Vagina (tissue), 2 donors: ENCODE measurements at regions not wholly inside any gene's neighbourhood (a gene's known extent, or its start where the extent isn't known, plus 50 kb on each side); places are given as distances from the start of the nearest gene placed in this dataset.

Experiments used
- DNase-seq, 2 donors: peaks; one replicate each; pipeline ENCODE4 v3.0.0-alpha.2; 2017; ENCODE audit errors: extremely low spot score in 2 of 2
- H3K27ac ChIP-seq: fragments of 200-600 bp; sonication (generic); one replicate; pipeline ENCODE4 v1.5.1; 2019
- H3K27me3 ChIP-seq: fragments of 200-600 bp; sonication (generic); one replicate; pipeline ENCODE4 v1.5.1; 2019
- H3K36me3 ChIP-seq, 2 donors: fragments of 200-600 bp; sonication (generic); one replicate each; pipeline ENCODE4 v1.5.1; 2017 to 2019
- H3K4me1 ChIP-seq: fragments of 200-600 bp; sonication (generic); one replicate; pipeline ENCODE4 v1.5.1; 2019
- H3K4me3 ChIP-seq, 2 donors: fragments of 200-600 bp; sonication (generic); 1 replicate in 1 of 2; 2 replicates in 1 of 2; pipeline ENCODE4 v1.5.1; 2016 to 2019
- H3K9me3 ChIP-seq: fragments of 200-600 bp; sonication (generic); one replicate; pipeline ENCODE4 v1.5.1; 2019
- CTCF ChIP-seq, 3 experiments: fragments of 450-650 bp in 2 of 3; fragments of 200-600 bp in 1 of 3; sonication (generic) in 1 of 3; IDR thresholded peaks; one replicate each; pipeline ENCODE4 v1.5.1; 2017 to 2019; ENCODE audit warnings: antibody characterized with exemption in 3 of 3, mild to moderate bottlenecking in 2 of 3, moderate library complexity in 2 of 3
- POLR2A ChIP-seq, 2 donors: fragments of 450-650 bp; IDR thresholded peaks; one replicate each; pipeline ENCODE4 v1.6.1; 2017; ENCODE audit warnings: antibody characterized with exemption in 2 of 2, mild to moderate bottlenecking in 2 of 2, moderate library complexity in 2 of 2
- POLR2AphosphoS5 ChIP-seq, 2 donors: sonication (generic); formaldehyde crosslinking; IDR thresholded peaks; one replicate each; pipeline ENCODE4 v1.9.0; 2017; ENCODE audit warnings: antibody characterized with exemption in 2 of 2, mild to moderate bottlenecking in 2 of 2, low read depth in 1 of 2; ENCODE audit not compliant: insufficient read depth in 1 of 2
- intact Hi-C: fragments of 100-400 bp; cut with DNase I; formaldehyde crosslinking; loops from one replicate; pipeline ENCODE4 v1.15.1; 2023

GRCh38 chr5:158398360-158399201, 539.6 kb upstream of the CLINT1 start:
- no peak for DNase-seq
- H3K27ac ChIP-seq, result no peak overlapping the region
- no peaks in the 10 kb centered on the region for H3K4me1 ChIP-seq
- H3K27me3 ChIP-seq, result no peaks in the 10 kb centered on the region
- no peaks in the 10 kb centered on the region for H3K9me3 ChIP-seq
- H3K36me3 ChIP-seq, result no peaks in the 10 kb centered on the region
- H3K4me3 ChIP-seq, result no peak overlapping the region
- no peak for TF ChIP-seq CTCF (IDR thresholded peaks at IDR 0.05)
- no peak for TF ChIP-seq POLR2AphosphoS5 (IDR thresholded peaks at IDR 0.05; ENCODE audit: insufficient read depth in 1 of 2, low read depth in 1 of 2)
- TF ChIP-seq POLR2A (IDR thresholded peaks at IDR 0.05), result no peak
- intact Hi-C loops, result no loop called here

- Histone ChIP-seq H3K4me3 (no peak overlapping the region), H3K27me3 (no peaks in the 10 kb centered on the region), H3K9me3 (no peaks in the 10 kb centered on the region), H3K4me1 (no peaks in the 10 kb centered on the region), H3K27ac (no peak overlapping the region), H3K36me3 (no peaks in the 10 kb centered on the region)
- TF ChIP-seq CTCF (IDR thresholded peaks at IDR 0.05) (no peak), POLR2A (IDR thresholded peaks at IDR 0.05) (no peak), POLR2AphosphoS5 (IDR thresholded peaks at IDR 0.05; ENCODE audit: insufficient read depth in 1 of 2, low read depth in 1 of 2) (no peak)
- intact Hi-C loops, result no loop called here
- no peak for DNase-seq
Measured at GRCh38 chr5:158397278-158397677, 538.3 kb upstream of the CLINT1 start.

GRCh38 chr5:158394102-158394501, 535.2 kb upstream of the CLINT1 start:
- TF ChIP-seq CTCF (IDR thresholded peaks at IDR 0.05) (no peak), POLR2AphosphoS5 (IDR thresholded peaks at IDR 0.05; ENCODE audit: insufficient read depth in 1 of 2, low read depth in 1 of 2) (no peak), POLR2A (IDR thresholded peaks at IDR 0.05) (no peak)
- Histone ChIP-seq H3K4me1 (no peaks in the 10 kb centered on the region), H3K27ac (no peak overlapping the region), H3K36me3 (no peaks in the 10 kb centered on the region), H3K9me3 (no peaks in the 10 kb centered on the region), H3K4me3 (no peak overlapping the region), H3K27me3 (no peaks in the 10 kb centered on the region)
- intact Hi-C loops, result no loop called here
- no peak for DNase-seq

- intact Hi-C loops, result no loop called here
- Histone ChIP-seq H3K4me1 (no peaks in the 10 kb centered on the region), H3K27ac (no peak overlapping the region), H3K36me3 (no peaks in the 10 kb centered on the region), H3K9me3 (no peaks in the 10 kb centered on the region), H3K27me3 (no peaks in the 10 kb centered on the region), H3K4me3 (no peak overlapping the region)
- no peak for DNase-seq
- no peak for TF ChIP-seq POLR2AphosphoS5 (IDR thresholded peaks at IDR 0.05; ENCODE audit: insufficient read depth in 1 of 2, low read depth in 1 of 2)
Measured at GRCh38 chr5:158393457-158393856, 534.5 kb upstream of the CLINT1 start.

GRCh38 chr5:158392753-158393152, 533.8 kb upstream of the CLINT1 start:
- intact Hi-C loops, result no loop called here
- no peaks in the 10 kb centered on the region for H3K9me3 ChIP-seq
- TF ChIP-seq CTCF (IDR thresholded peaks at IDR 0.05) (no peak), POLR2A (IDR thresholded peaks at IDR 0.05) (no peak), POLR2AphosphoS5 (IDR thresholded peaks at IDR 0.05; ENCODE audit: insufficient read depth in 1 of 2, low read depth in 1 of 2) (no peak)
- no peaks in the 10 kb centered on the region for H3K4me1 ChIP-seq
- no peak overlapping the region for H3K4me3 ChIP-seq
- DNase-seq, result no peak
- H3K27ac ChIP-seq, result no peak overlapping the region
- no peaks in the 10 kb centered on the region for H3K36me3 ChIP-seq
- no peaks in the 10 kb centered on the region for H3K27me3 ChIP-seq
